ENCODE measurements at regions not wholly inside any gene's neighbourhood (a gene's known extent, or its start where the extent isn't known, plus 50 kb on each side); places are given as distances from the start of the nearest gene placed in this dataset.

DNA sequence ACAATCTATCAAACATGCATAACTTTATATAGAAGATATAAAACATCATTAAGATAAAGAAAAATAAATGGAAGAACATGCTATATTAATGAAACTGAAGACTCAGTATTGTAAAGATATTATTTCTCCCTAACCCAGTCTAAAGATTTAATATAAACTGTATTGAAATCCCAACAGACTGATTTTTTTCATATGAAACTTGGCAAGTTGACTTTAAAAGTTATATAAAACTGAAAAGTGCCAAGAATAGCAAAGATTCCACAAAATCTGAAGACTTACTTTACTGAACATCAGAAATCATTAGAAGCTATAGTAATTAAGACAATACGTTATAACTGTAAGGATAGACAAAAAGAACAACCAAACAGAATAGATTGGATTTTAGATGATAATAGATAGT, 531.3 kb upstream of the MCTP2 start:
- Histone ChIP-seq H3K36me3 (ENCODE audit: insufficient read depth, low read length) (no peaks in the 10 kb centered on the region), H3K9ac (ENCODE audit: low read depth, low read length) (no peak overlapping the region), H3K27me3 (ENCODE audit: control insufficient read depth, insufficient read depth, low read length) (no peaks in the 10 kb centered on the region), H3K4me2 (ENCODE audit: low read length) (no peak overlapping the region), H3K9me3 (replicated peaks; ENCODE audit: low read length) (no peaks in the 10 kb centered on the region), H3K4me3 (ENCODE audit: low read length) (no peak overlapping the region), H3K4me1 (ENCODE audit: control insufficient read depth, insufficient read depth, low read length) (no peaks in the 10 kb centered on the region)

- Histone ChIP-seq H3K36me3 (ENCODE audit: insufficient read depth, low read length) (no peaks in the 10 kb centered on the region), H3K4me2 (ENCODE audit: low read length) (no peak overlapping the region)
Measured at GRCh38 chr15:93694033-93694432, 537.3 kb upstream of the MCTP2 start.

DNA sequence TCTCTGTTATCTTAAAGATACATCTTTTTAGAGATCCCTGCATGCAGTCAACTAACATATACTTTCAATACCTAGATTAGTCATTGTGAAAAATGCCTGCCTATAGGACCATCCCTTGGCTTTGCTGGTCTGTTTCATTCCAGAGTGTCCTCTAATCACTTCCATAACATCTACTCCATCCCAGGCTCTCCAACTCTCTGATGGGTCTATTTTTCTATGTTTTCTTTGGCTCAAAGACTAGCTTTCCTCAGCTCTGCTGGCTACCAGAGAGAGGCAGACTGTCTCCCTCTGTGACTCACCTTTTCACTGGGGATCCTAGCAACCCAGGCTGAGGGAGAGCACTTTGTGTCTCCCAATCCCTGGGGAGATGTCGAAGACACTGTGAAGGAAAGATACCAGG, 547.7 kb upstream of the MCTP2 start:
- peaks cover 12% of the 10 kb centered on the region for H3K9me3 ChIP-seq (replicated peaks; ENCODE audit: low read length)
- H3K36me3 ChIP-seq (ENCODE audit: insufficient read depth, low read length), result no peaks in the 10 kb centered on the region
- no peaks in the 10 kb centered on the region for H3K27me3 ChIP-seq (ENCODE audit: control insufficient read depth, insufficient read depth, low read length)
- H3K9ac ChIP-seq (ENCODE audit: low read depth, low read length), result no peak overlapping the region
- no peak overlapping the region for H3K4me3 ChIP-seq (ENCODE audit: low read length)
- H3K4me2 ChIP-seq (ENCODE audit: low read length), result no peak overlapping the region
- H3K4me1 ChIP-seq (ENCODE audit: control insufficient read depth, insufficient read depth, low read length), result no peaks in the 10 kb centered on the region

More at GRCh38 chr15:93694033-93694432, 537.3 kb upstream of the MCTP2 start:
- H3K4me1 ChIP-seq (ENCODE audit: control insufficient read depth, insufficient read depth, low read length), result no peaks in the 10 kb centered on the region
- no peaks in the 10 kb centered on the region for H3K27me3 ChIP-seq (ENCODE audit: control insufficient read depth, insufficient read depth, low read length)
- H3K4me3 ChIP-seq (ENCODE audit: low read length), result no peak overlapping the region
- H3K9me3 ChIP-seq (replicated peaks; ENCODE audit: low read length), result no peaks in the 10 kb centered on the region
- no peak overlapping the region for H3K9ac ChIP-seq (ENCODE audit: low read depth, low read length)

DNA sequence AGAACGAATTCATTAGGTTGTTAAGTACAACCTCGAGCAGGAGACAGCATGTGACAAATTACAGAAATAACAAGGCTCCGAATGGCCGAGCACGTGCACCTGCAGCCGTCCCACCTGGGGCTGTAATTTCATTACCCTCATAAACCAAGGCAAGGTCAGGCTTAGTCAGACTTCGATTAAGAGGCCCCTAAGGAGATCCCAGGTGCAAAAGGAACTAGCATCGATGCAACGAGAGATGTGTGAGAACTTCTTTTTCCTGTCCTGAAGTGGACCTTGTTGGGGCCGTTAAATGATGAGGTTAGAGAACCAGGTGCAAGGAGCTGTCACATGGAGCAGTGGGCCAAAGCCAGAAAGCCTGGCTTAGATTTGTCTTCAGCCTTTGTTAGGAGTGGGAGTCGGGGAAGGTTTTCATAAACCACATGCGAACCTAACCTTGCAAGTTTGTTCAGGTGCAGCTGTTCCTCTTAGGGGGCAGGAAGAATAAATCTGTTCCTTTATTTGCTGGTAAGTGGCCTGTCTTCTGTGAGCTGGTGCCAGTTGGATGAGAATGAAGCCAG, 559.9 kb upstream of the MCTP2 start:
- H3K4me2 ChIP-seq (ENCODE audit: low read length), result no peak overlapping the region
- H3K9ac ChIP-seq (ENCODE audit: low read depth, low read length), result no peak overlapping the region
- H3K4me1 ChIP-seq (ENCODE audit: control insufficient read depth, insufficient read depth, low read length), result no peaks in the 10 kb centered on the region
- no peaks in the 10 kb centered on the region for H3K9me3 ChIP-seq (replicated peaks; ENCODE audit: low read length)
- no peak overlapping the region for H3K4me3 ChIP-seq (ENCODE audit: low read length)
- H3K36me3 ChIP-seq (ENCODE audit: insufficient read depth, low read length), result no peaks in the 10 kb centered on the region
- no peaks in the 10 kb centered on the region for H3K27me3 ChIP-seq (ENCODE audit: control insufficient read depth, insufficient read depth, low read length)

GRCh38 chr15:93670931-93671330, 560.4 kb upstream of the MCTP2 start:
- Histone ChIP-seq H3K36me3 (ENCODE audit: insufficient read depth, low read length) (no peaks in the 10 kb centered on the region), H3K4me2 (ENCODE audit: low read length) (no peak overlapping the region), H3K27me3 (ENCODE audit: control insufficient read depth, insufficient read depth, low read length) (no peaks in the 10 kb centered on the region), H3K9ac (ENCODE audit: low read depth, low read length) (no peak overlapping the region), H3K4me3 (ENCODE audit: low read length) (no peak overlapping the region), H3K9me3 (replicated peaks; ENCODE audit: low read length) (no peaks in the 10 kb centered on the region), H3K4me1 (ENCODE audit: control insufficient read depth, insufficient read depth, low read length) (no peaks in the 10 kb centered on the region)

DNA sequence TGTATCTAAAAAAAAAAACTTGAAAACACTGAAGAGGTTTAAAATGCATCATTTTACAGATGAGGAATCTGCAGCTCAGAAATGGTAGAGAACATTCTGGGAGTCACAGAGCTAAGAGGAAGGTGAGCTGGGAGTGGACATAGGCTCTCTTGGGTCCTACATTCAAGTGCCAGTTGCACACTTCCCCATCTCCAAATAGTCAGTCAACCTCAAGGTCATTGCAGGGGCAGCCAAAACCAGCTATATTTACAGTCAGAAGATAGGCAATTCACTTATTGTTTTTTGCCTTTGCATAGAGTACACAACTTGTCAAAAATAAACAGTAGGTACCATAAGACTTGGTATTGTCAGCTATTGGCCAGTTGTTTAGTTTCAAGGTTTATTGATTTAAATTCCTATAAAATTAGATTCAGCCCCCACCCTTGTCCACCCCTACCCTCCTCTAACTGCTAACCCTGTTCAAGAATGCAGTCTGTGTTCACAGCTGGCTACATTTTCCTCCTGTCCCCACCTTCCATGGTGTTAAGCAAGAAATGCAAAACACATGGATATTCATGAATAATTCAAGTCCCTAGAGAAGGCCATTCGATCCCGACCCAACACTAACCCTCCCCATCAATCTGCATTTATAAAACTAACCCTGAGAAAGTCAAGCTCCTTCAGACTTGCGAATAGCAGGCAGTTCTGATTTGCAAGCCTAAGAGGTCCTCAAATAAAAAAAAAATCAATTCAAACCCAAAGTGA, 567.0 kb upstream of the MCTP2 start:
- Histone ChIP-seq H3K9ac (ENCODE audit: low read depth, low read length) (no peak overlapping the region), H3K4me3 (ENCODE audit: low read length) (no peak overlapping the region), H3K36me3 (ENCODE audit: insufficient read depth, low read length) (no peaks in the 10 kb centered on the region), H3K4me1 (ENCODE audit: control insufficient read depth, insufficient read depth, low read length) (no peaks in the 10 kb centered on the region), H3K4me2 (ENCODE audit: low read length) (no peak overlapping the region), H3K9me3 (replicated peaks; ENCODE audit: low read length) (no peaks in the 10 kb centered on the region), H3K27me3 (ENCODE audit: control insufficient read depth, insufficient read depth, low read length) (no peaks in the 10 kb centered on the region)

DNA sequence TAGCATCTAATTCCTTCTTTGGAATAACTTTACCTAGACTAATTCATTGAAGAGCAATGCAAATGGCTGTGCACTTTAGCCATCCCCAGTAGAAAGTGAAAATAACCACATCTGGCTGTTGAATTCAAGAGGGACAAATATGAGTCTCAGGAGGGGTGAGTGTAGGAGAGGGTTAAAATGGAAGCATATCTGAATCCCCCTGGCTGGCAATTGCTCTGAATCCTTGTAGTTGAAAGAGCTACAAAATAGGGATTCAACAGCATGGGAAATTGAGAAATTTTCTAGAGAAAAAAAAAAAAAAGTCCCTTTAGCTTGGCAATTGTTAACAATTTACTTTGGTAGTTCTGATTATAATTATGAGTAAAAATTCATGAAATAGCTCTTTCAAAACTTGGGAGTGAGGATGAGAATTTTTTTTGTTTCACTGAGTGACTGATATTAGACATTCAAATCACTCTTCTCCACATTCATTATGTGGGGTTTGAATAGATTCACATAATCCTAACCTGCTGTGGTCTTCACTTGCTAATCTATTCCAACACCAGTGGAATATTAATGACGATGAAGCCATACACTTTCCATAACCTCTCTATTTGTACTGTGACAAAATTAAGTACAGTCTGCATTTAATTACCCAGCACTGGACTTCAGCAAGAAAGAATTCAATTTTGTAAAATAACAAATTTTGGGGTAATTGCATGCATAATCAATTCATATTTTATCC, 569.0 kb upstream of the MCTP2 start:
- Histone ChIP-seq H3K9me3 (replicated peaks; ENCODE audit: low read length) (no peaks in the 10 kb centered on the region), H3K4me1 (ENCODE audit: control insufficient read depth, insufficient read depth, low read length) (no peaks in the 10 kb centered on the region), H3K4me2 (ENCODE audit: low read length) (no peak overlapping the region), H3K36me3 (ENCODE audit: insufficient read depth, low read length) (no peaks in the 10 kb centered on the region), H3K27me3 (ENCODE audit: control insufficient read depth, insufficient read depth, low read length) (no peaks in the 10 kb centered on the region), H3K4me3 (ENCODE audit: low read length) (no peak overlapping the region), H3K9ac (ENCODE audit: low read depth, low read length) (no peak overlapping the region)

- Histone ChIP-seq H3K4me3 (ENCODE audit: low read length) (no peak overlapping the region), H3K9me3 (replicated peaks; ENCODE audit: low read length) (no peaks in the 10 kb centered on the region), H3K4me2 (ENCODE audit: low read length) (no peak overlapping the region), H3K36me3 (ENCODE audit: insufficient read depth, low read length) (no peaks in the 10 kb centered on the region), H3K4me1 (ENCODE audit: control insufficient read depth, insufficient read depth, low read length) (no peaks in the 10 kb centered on the region), H3K27me3 (ENCODE audit: control insufficient read depth, insufficient read depth, low read length) (no peaks in the 10 kb centered on the region), H3K9ac (ENCODE audit: low read depth, low read length) (no peak overlapping the region)
Measured at GRCh38 chr15:93658026-93658816, 569.2 kb upstream of the RGMA start.

DNA sequence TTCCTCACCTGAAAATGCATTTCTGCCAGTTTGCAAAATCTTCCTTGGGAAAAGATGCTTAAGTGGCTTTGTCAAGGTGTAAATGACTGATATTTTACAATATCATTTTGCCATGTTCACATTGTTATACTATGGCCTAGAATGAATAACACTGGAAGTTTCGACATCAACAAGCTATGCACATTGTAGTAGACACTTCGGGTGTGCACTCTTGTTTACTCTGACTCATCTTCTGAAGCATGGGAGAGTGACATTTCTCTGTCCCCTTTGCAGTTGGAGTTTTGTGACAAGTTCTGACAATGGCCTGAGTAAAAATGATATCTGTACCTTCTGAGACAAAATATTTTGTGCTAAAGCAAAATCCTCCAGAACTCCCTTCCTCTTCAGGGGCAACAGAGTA, 567.0 kb upstream of the RGMA start:
- H3K4me3 ChIP-seq (ENCODE audit: low read length), result no peak overlapping the region
- H3K27me3 ChIP-seq (ENCODE audit: control insufficient read depth, insufficient read depth, low read length), result no peaks in the 10 kb centered on the region
- H3K4me2 ChIP-seq (ENCODE audit: low read length), result no peak overlapping the region
- H3K36me3 ChIP-seq (ENCODE audit: insufficient read depth, low read length), result no peaks in the 10 kb centered on the region
- no peak overlapping the region for H3K9ac ChIP-seq (ENCODE audit: low read depth, low read length)
- H3K9me3 ChIP-seq (replicated peaks; ENCODE audit: low read length), result no peaks in the 10 kb centered on the region
- no peaks in the 10 kb centered on the region for H3K4me1 ChIP-seq (ENCODE audit: control insufficient read depth, insufficient read depth, low read length)

GRCh38 chr15:93649691-93650235, 560.8 kb upstream of the RGMA start:
- Histone ChIP-seq H3K4me3 (ENCODE audit: low read length) (no peak overlapping the region), H3K9ac (ENCODE audit: low read depth, low read length) (no peak overlapping the region), H3K4me1 (ENCODE audit: control insufficient read depth, insufficient read depth, low read length) (no peaks in the 10 kb centered on the region), H3K9me3 (replicated peaks; ENCODE audit: low read length) (no peaks in the 10 kb centered on the region), H3K4me2 (ENCODE audit: low read length) (no peak overlapping the region), H3K27me3 (ENCODE audit: control insufficient read depth, insufficient read depth, low read length) (no peaks in the 10 kb centered on the region), H3K36me3 (ENCODE audit: insufficient read depth, low read length) (no peaks in the 10 kb centered on the region)

DNA sequence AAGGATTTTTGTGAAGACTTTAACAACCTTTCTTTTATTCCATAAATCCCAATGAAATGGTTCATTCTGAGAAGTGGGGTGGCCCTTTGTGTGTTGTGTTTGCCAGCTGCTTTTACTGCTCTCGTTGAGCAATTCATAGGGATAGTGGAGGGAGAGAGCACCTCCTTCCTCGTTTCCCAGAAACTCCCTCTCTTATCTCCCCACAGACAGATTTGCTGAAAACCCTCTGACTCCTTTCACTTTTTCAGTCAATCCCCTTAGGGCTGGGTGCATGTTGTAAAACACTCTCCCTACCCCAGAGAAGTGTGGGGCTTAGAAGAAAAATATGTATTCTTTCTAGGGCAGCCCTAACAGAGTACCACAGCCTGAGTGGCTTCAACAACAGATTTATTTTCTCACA, 557.2 kb upstream of the RGMA start:
- Histone ChIP-seq H3K27me3 (ENCODE audit: control insufficient read depth, insufficient read depth, low read length) (no peaks in the 10 kb centered on the region), H3K9ac (ENCODE audit: low read depth, low read length) (no peak overlapping the region), H3K4me1 (ENCODE audit: control insufficient read depth, insufficient read depth, low read length) (no peaks in the 10 kb centered on the region), H3K4me2 (ENCODE audit: low read length) (no peak overlapping the region), H3K4me3 (ENCODE audit: low read length) (no peak overlapping the region), H3K36me3 (ENCODE audit: insufficient read depth, low read length) (no peaks in the 10 kb centered on the region), H3K9me3 (replicated peaks; ENCODE audit: low read length) (no peaks in the 10 kb centered on the region)
